ENCODE measurements at regions not wholly inside any gene's neighbourhood (a gene's known extent, or its start where the extent isn't known, plus 50 kb on each side); places are given as distances from the start of the nearest gene placed in this dataset.
"Not testable (repeated sequence)": the region's sequence is repeated elsewhere in the genome, so short reads cannot be mapped to it uniquely, and the experiment has no call there.

- DNase-seq (ENCODE audit: low read depth), result no peak
Observed at GRCh38 chr5:87138091-87138805, 129.4 kb upstream of the RASA1 start.

DNA sequence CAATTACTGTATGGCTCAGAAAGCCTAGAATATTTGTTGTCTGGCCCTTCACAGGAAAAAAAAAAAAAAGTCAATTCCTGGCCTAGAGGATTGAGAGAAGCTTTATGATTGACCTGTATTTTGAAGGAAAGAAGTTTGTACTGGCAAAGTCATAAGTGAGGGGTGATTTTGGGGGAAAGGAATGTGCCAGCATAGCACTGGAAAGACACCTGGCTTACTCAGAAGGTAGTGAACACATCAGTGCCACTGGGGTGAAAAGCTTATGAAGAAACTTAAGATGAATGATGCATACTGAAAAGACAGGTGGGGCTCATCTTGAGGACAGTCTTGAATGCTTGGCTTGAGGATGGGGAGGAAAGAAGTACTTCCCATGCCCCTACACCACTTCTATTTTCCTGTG, 127.9 kb upstream of the RASA1 start:
- no peak for DNase-seq (ENCODE audit: low read depth)

- DNase-seq (ENCODE audit: low read depth), result no peak
Observed at GRCh38 chr5:87141544-87141943, 126.1 kb upstream of the RASA1 start.

GRCh38 chr5:87145853-87146252, 121.8 kb upstream of the RASA1 start:
- DNase-seq (ENCODE audit: low read depth), result not testable (repeated sequence)

- no peak for DNase-seq (ENCODE audit: low read depth)
Observed at GRCh38 chr5:87147441-87147840, 120.2 kb upstream of the RASA1 start.

DNA sequence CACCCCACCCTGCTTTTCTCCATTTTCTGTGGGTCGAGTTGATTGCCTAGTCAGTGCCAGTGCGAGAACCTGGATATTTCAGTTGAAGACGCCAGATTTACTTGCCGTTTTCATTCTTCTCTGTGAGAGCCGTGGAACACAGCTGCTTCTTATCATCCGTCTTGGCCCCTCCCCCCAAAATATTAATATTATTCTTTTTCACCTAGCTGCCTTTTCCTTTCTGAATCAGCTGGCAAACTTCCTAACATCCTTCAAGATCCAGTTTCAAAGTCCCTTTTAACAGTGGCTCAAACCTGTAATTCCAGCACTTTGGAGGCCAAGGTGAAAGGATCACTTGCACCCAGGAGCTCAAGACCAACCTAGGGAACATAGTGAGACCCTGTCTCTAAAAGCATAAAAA, 117.1 kb upstream of the RASA1 start:
- no peak for DNase-seq (ENCODE audit: low read depth)

DNA sequence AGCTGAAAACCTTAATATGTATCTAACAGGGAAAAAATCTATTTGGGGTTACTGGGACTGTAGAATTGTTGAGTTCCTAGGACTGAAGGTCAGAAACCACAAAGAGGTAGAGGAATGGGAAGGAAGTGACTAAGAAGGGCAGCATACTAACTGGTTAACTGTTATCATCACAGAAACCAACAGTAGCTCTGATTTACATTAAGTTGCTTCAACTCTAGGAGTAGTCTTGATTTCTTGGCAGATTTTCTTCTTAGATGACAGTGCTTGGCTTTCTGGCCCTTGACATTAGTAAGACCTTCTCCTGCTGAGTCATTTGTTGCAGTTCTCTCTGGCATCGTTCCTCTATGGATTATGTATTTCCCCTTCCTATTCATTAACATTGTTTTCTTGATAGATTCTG, 116.1 kb upstream of the RASA1 start:
- no peak for DNase-seq (ENCODE audit: low read depth)

DNA sequence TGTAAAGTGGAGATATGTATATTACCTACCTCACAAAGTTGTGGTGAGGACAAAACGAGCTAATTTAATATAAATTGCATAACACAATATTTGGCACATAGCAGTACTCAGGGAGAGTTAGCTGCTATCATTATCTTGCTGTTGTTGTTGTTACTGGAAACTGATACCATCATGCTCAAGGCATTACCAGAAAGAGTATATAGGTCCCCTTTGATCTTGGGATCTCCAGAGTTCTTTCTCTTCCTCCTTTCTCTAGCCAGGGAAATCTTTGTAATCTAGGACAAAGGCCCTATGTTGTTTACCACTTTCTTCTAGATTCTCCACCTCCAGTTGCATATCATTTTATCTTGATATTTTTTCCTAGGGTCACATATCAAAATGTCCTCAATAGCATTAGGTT, 114.8 kb upstream of the RASA1 start:
- DNase-seq (ENCODE audit: low read depth), result no peak

DNA sequence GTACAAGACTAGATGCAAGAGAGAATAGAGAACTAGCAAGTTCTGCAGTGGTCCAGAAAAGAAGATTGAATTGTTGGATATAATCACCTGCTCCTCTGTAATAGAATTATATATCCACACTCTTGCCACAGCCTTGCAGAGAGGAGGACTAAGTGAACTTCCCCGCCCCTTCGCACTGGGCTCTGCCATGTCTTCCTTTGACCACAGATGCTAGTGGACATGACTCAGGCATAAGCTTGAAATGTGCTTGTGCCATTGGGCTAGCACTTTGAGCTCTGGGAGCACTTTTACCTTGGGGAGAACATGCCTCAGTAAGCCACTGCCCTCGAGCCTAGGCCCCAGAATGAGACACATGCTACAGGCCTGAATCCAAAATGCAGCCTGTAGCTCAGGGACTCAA, 113.5 kb upstream of the RASA1 start:
- DNase-seq (ENCODE audit: low read depth), result no peak

GRCh38 chr5:87155106-87155505, 112.6 kb upstream of the RASA1 start:
- DNase-seq (ENCODE audit: low read depth), result no peak

DNA sequence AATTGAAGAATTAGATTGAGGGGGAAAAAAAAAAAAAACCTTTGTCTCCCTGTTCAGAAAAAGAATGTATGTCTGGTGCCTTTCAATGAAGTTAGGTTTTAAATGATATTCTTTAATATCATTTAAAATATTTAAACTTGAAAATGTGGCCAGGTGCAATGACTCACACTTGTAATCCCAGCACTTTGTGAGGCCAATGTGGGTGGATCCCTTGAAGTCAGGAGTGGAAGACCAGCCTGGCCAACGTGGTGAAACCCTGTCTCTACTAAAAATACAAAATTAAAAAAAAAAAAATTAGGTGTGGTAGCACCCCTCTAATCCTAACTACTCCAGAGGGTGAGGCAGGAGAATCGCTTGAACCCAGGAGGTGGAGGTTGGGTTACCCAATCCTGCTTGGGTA, 111.1 kb upstream of the RASA1 start:
- no peak for DNase-seq (ENCODE audit: low read depth)

DNA sequence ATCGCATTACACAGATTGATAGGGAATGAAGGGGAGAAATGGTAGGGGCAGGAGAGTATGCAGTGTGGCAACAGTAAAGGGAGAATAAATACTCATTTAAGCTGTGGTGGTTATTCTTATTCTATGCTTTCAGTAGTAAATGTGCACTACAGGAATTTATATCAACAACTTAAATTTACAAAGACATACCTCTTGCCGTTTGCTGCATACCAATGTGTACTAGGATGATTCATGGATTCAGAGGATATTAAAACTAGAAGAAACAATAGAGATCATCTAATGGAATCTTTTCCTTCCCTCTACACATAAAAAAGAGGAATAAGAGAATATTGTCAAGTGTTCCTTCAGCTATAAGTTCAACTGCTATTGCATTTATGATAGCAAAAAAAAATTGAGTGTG, 103.3 kb upstream of the RASA1 start:
- DNase-seq (ENCODE audit: low read depth), result no peak

- DNase-seq (ENCODE audit: low read depth), result no peak
Observed at GRCh38 chr5:87169300-87169991, 98.2 kb upstream of the RASA1 start.

- DNase-seq (ENCODE audit: low read depth), result no peak
Observed at GRCh38 chr5:87170799-87171198, 96.9 kb upstream of the RASA1 start.

GRCh38 chr5:87182649-87183048, 85.0 kb upstream of the RASA1 start:
- no peak for DNase-seq (ENCODE audit: low read depth)

DNA sequence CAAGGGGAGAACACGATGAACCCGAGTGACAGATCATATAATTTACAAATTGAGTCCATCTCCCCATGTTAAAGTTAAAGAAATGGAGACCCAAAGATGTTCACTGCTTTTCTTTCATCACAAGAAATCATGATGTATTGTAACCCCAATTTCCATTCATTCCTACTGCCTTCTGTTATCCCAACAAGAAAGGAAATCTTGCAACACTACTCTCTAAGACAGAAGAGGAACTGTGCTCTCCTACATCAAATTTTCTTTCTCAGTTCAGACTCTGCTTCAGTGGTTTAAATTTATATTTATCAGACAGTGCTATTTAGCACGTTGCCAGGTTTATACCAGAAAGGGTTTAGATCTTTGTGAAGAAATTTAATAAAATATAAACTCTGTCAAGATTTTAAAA, 83.8 kb upstream of the RASA1 start:
- DNase-seq (ENCODE audit: low read depth), result no peak

GRCh38 chr5:87184605-87185004, 83.1 kb upstream of the RASA1 start:
- DNase-seq (ENCODE audit: low read depth), result no peak

- DNase-seq (ENCODE audit: low read depth), result no peak
Observed at GRCh38 chr5:87185838-87186237, 81.8 kb upstream of the RASA1 start.

GRCh38 chr5:87188391-87188790, 79.3 kb upstream of the RASA1 start:
- no peak for DNase-seq (ENCODE audit: low read depth)

GRCh38 chr5:87190041-87190440, 77.6 kb upstream of the RASA1 start:
- no peak for DNase-seq (ENCODE audit: low read depth)

GRCh38 chr5:87190687-87191086, 77.0 kb upstream of the RASA1 start:
- no peak for DNase-seq (ENCODE audit: low read depth)

DNA sequence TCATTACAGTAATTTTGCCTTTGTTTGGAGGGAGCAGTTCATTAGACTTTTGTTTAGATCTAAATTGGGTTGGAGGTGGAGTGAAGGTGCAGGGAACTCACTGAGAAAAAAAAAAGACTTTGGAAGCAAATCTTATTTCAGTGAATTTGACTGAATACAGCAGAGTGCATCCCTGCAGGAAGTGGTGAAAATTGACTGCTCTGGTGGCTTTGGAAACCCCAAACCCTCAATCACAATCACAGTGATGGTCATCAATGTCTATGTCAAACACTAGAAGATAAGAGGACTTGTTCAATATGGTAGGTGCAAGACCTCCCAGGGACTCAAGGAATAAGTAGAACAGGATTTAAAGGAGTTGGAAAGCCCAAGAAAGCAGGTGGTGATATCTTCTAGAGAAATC, 76.0 kb upstream of the RASA1 start:
- no peak for DNase-seq (ENCODE audit: low read depth)

DNA sequence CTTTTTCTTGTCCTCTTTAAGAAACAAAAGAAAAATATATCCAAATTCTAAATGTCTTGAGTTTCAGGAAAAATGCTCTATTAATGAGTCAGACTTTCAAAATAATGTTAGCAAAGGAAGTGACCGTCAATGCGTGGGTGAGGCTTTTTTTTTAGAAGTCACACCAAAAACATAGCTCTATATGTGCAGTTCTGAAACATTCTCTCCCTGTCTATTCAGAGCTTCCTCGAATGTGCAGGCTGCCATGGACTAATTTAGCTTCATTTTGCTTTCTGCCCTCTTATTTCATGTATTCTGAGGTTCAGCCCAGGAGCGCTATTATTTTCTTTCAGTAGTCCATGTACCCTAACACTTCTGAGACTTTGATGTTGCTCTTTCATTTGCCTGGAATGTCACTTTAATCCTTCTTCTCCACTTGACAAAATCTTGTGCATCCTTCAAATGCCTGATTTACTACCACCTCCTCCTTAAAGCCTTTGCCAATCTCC, 72.5 kb upstream of the RASA1 start:
- DNase-seq (ENCODE audit: low read depth), result no peak

- DNase-seq (ENCODE audit: low read depth), result no peak
Observed at GRCh38 chr5:87195616-87196015, 72.1 kb upstream of the RASA1 start.

All from T follicular helper cell (primary cell).